Activated CD8-positive, alpha-beta T cell treated with anti-CD3 and anti-CD28 coated beads, Interleukin-2, amount 10 ng/mL, durations not matched to agents 7 days and 5 days (primary cell): ENCODE measurements at regions not wholly inside any gene's neighbourhood (a gene's known extent, or its start where the extent isn't known, plus 50 kb on each side); places are given as distances from the start of the nearest gene placed in this dataset.

Experiments
- ATAC-seq: fragments of 150-1000 bp; cut with Tn5 transposase; one replicate; pipeline ENCODE4 v1.10.0; 2021; ENCODE audit warnings: moderate library complexity
- CTCF ChIA-PET: fragments of 350-600 bp; sonication (Branson Sonifier 250); formaldehyde crosslinking; loops from one replicate; lab custom pipeline; 2021; ENCODE audit warnings: antibody characterized with exemption; lab: Charles Lee
- POLR2A ChIA-PET: fragments of 350-600 bp; sonication (Branson Sonifier 250); formaldehyde crosslinking; loops from one replicate; lab custom pipeline; 2021; ENCODE audit warnings: antibody characterized with exemption; lab: Charles Lee
- DNase-seq: peaks from one replicate; pipeline ENCODE4 v3.0.0-alpha.2; 2020
- H3K27ac Mint-ChIP-seq: one replicate; pipeline ENCODE4 v1.8.0; 2021; ENCODE audit warnings: mild to moderate bottlenecking, mixed read lengths
- H3K27me3 Mint-ChIP-seq: one replicate; pipeline ENCODE4 v1.8.0; 2021; ENCODE audit warnings: low read depth, mixed read lengths
- H3K36me3 Mint-ChIP-seq: one replicate; pipeline ENCODE4 v1.8.0; 2021; ENCODE audit warnings: low read depth, mixed read lengths
- H3K4me1 Mint-ChIP-seq: one replicate; pipeline ENCODE4 v1.8.0; 2021; ENCODE audit warnings: low read depth, mixed read lengths
- H3K4me3 Mint-ChIP-seq: one replicate; pipeline ENCODE4 v1.8.0; 2021; ENCODE audit warnings: mild to moderate bottlenecking, mixed read lengths
- H3K9me3 Mint-ChIP-seq: one replicate; pipeline ENCODE4 v1.8.0; 2022; ENCODE audit warnings: mixed read lengths; ENCODE audit not compliant: insufficient read depth

- H3K4me1 Mint-ChIP-seq: peaks cover 49% of the 10 kb centered on the region
- CTCF ChIA-PET: interaction anchor here (0.9 to 1.4 kb wide), 4 partner anchors 20 to 234 kb away, joined by 3 to 4 read pairs (median 4); no protein-coding TSS in a partner anchor
- no peaks in the 10 kb centered on the region for H3K36me3 Mint-ChIP-seq
- POLR2A ChIA-PET: no interaction called here
- no peaks in the 10 kb centered on the region for H3K27me3 Mint-ChIP-seq
- no peaks in the 10 kb centered on the region for H3K9me3 Mint-ChIP-seq
- DNase-seq: no peak
- peak overlapping the region; percentile 48 for H3K27ac Mint-ChIP-seq
- H3K4me3 Mint-ChIP-seq: no peak overlapping the region
- ATAC-seq: no peak
These were observed 75.6 kb upstream of the MGAT5 start for GRCh38 chr2:134178138-134178877.

- ChIA-PET POLR2A (interaction anchor here (1.1 to 1.7 kb wide), 3 partner anchors 53 to 73 kb away, joined by 3 to 4 read pairs (median 3); partner anchors contain the start of gene MGAT5), CTCF (interaction anchor here (0.9 to 2.2 kb wide), 11 partner anchors 15 to 230 kb away, joined by 3 to 11 read pairs (median 4); no protein-coding TSS in a partner anchor)
- peak; percentile 71 for DNase-seq
- Mint-ChIP-seq H3K4me1 (peaks cover 47% of the 10 kb centered on the region), H3K36me3 (peaks cover 11% of the 10 kb centered on the region), H3K4me3 (no peak overlapping the region), H3K27me3 (no peaks in the 10 kb centered on the region), H3K9me3 (no peaks in the 10 kb centered on the region), H3K27ac (peak overlapping the region; percentile 70)
- ATAC-seq: peak; percentile 88
These were observed 72.7 kb upstream of the MGAT5 start for GRCh38 chr2:134181219-134181618.

GRCh38 chr2:134183679-134184078 is 70.2 kb upstream of the MGAT5 start:
- ATAC-seq (no peak), DNase-seq (no peak)
- Mint-ChIP-seq H3K9me3 (no peaks in the 10 kb centered on the region), H3K36me3 (peaks cover 11% of the 10 kb centered on the region), H3K27ac (no peak overlapping the region), H3K4me3 (no peak overlapping the region), H3K27me3 (no peaks in the 10 kb centered on the region), H3K4me1 (peaks cover 37% of the 10 kb centered on the region)
- POLR2A ChIA-PET: no interaction called here
- CTCF ChIA-PET: interaction anchor here (1.0 to 1.7 kb wide), 2 partner anchors 23 to 65 kb away, joined by 3 to 15 read pairs; no protein-coding TSS in a partner anchor

GRCh38 chr2:134185639-134186038 is 68.2 kb upstream of the MGAT5 start:
- Mint-ChIP-seq H3K9me3 (no peaks in the 10 kb centered on the region), H3K36me3 (peaks cover 19% of the 10 kb centered on the region), H3K27ac (no peak overlapping the region), H3K27me3 (no peaks in the 10 kb centered on the region), H3K4me1 (peaks cover 30% of the 10 kb centered on the region), H3K4me3 (no peak overlapping the region)
- DNase-seq (no peak), ATAC-seq (no peak)
- ChIA-PET CTCF (no interaction called here), POLR2A (no interaction called here)

GRCh38 chr2:134189009-134189720 is 64.7 kb upstream of the MGAT5 start:
- ATAC-seq (no peak), DNase-seq (no peak)
- Mint-ChIP-seq H3K36me3 (peaks cover 26% of the 10 kb centered on the region), H3K9me3 (no peaks in the 10 kb centered on the region), H3K27ac (no peak overlapping the region), H3K27me3 (no peaks in the 10 kb centered on the region), H3K4me1 (peaks cover 9% of the 10 kb centered on the region), H3K4me3 (no peak overlapping the region)
- ChIA-PET CTCF (interaction anchor here (0.6 to 1.0 kb wide), 3 partner anchors 9 to 25 kb away, joined by 3 to 4 read pairs (median 3); no protein-coding TSS in a partner anchor), POLR2A (no interaction called here)

GRCh38 chr2:134190062-134190806 is 63.6 kb upstream of the MGAT5 start:
- no peaks in the 10 kb centered on the region for H3K9me3 Mint-ChIP-seq
- no peak overlapping the region for H3K27ac Mint-ChIP-seq
- peaks cover 19% of the 10 kb centered on the region for H3K36me3 Mint-ChIP-seq
- DNase-seq (no peak), ATAC-seq (no peak)
- H3K27me3 Mint-ChIP-seq: no peaks in the 10 kb centered on the region
- H3K4me1 Mint-ChIP-seq: peaks cover 6% of the 10 kb centered on the region
- CTCF ChIA-PET: interaction anchor here (0.8 to 0.9 kb wide), 3 partner anchors 16 to 1574 kb away, joined by 3 read pairs; no protein-coding TSS in a partner anchor
- no peak overlapping the region for H3K4me3 Mint-ChIP-seq
- POLR2A ChIA-PET: no interaction called here

- Mint-ChIP-seq H3K27ac (no peak overlapping the region), H3K36me3 (peaks cover 19% of the 10 kb centered on the region), H3K9me3 (no peaks in the 10 kb centered on the region), H3K4me1 (peaks cover 8% of the 10 kb centered on the region), H3K4me3 (no peak overlapping the region), H3K27me3 (no peaks in the 10 kb centered on the region)
- ATAC-seq (no peak), DNase-seq (no peak)
- ChIA-PET CTCF (interaction anchor here (0.8 to 0.9 kb wide), 3 partner anchors 15 to 1575 kb away, joined by 3 read pairs; no protein-coding TSS in a partner anchor), POLR2A (no interaction called here)
These were observed 63.1 kb upstream of the MGAT5 start for GRCh38 chr2:134190807-134191203.

- Mint-ChIP-seq H3K27me3 (no peaks in the 10 kb centered on the region), H3K27ac (no peak overlapping the region), H3K4me3 (no peak overlapping the region), H3K36me3 (peaks cover 18% of the 10 kb centered on the region), H3K4me1 (peaks cover 10% of the 10 kb centered on the region), H3K9me3 (no peaks in the 10 kb centered on the region)
- DNase-seq: no peak
- ChIA-PET POLR2A (no interaction called here), CTCF (no interaction called here)
- ATAC-seq: no peak
These were observed 62.0 kb upstream of the MGAT5 start for GRCh38 chr2:134191835-134192234.

GRCh38 chr2:134193006-134193405 is 60.9 kb upstream of the MGAT5 start:
- ATAC-seq (no peak), DNase-seq (no peak)
- peaks cover 18% of the 10 kb centered on the region for H3K36me3 Mint-ChIP-seq
- CTCF ChIA-PET: no interaction called here
- H3K27ac Mint-ChIP-seq: no peak overlapping the region
- H3K4me1 Mint-ChIP-seq: peaks cover 22% of the 10 kb centered on the region
- POLR2A ChIA-PET: no interaction called here
- no peaks in the 10 kb centered on the region for H3K9me3 Mint-ChIP-seq
- no peaks in the 10 kb centered on the region for H3K27me3 Mint-ChIP-seq
- no peak overlapping the region for H3K4me3 Mint-ChIP-seq

- ChIA-PET POLR2A (no interaction called here), CTCF (no interaction called here)
- Mint-ChIP-seq H3K9me3 (no peaks in the 10 kb centered on the region), H3K27ac (no peak overlapping the region), H3K4me1 (peaks cover 33% of the 10 kb centered on the region), H3K36me3 (peaks cover 16% of the 10 kb centered on the region), H3K27me3 (no peaks in the 10 kb centered on the region), H3K4me3 (no peak overlapping the region)
- DNase-seq: no peak
- no peak for ATAC-seq
These were observed 59.4 kb upstream of the MGAT5 start for GRCh38 chr2:134194519-134194918.

- peaks cover 10% of the 10 kb centered on the region for H3K36me3 Mint-ChIP-seq
- ATAC-seq: no peak
- no peaks in the 10 kb centered on the region for H3K9me3 Mint-ChIP-seq
- POLR2A ChIA-PET: no interaction called here
- CTCF ChIA-PET: no interaction called here
- H3K4me1 Mint-ChIP-seq: peaks cover 27% of the 10 kb centered on the region
- no peak overlapping the region for H3K4me3 Mint-ChIP-seq
- H3K27me3 Mint-ChIP-seq: no peaks in the 10 kb centered on the region
- DNase-seq: no peak
- H3K27ac Mint-ChIP-seq: no peak overlapping the region
These were observed 58.5 kb upstream of the MGAT5 start for GRCh38 chr2:134195341-134195740.
